LNCaP clone FGC (cell line): ENCODE measurements at regions not wholly inside any gene's neighbourhood (a gene's known extent, or its start where the extent isn't known, plus 50 kb on each side); places are given as distances from the start of the nearest gene placed in this dataset.
"Not testable (repeated sequence)": the region's sequence is repeated elsewhere in the genome, so short reads cannot be mapped to it uniquely, and the experiment has no call there.

Source experiments
- DNase-seq: peaks from one replicate; pipeline ENCODE4 v3.0.0-alpha.2; 2011; ENCODE audit warnings: low read depth
- H3K4me3 ChIP-seq: 2 replicates; pipeline ENCODE4 v1.5.1; 2011; ENCODE audit warnings: mild to moderate bottlenecking, low read depth, low read length, control low read depth
- TF ChIP-seq, protein P1 (sequence below): IDR thresholded peaks from 2 replicates; pipeline ENCODE4 v1.5.1; 2012; ENCODE audit warnings: mild to moderate bottlenecking; ENCODE audit not compliant: control insufficient read depth, insufficient read depth; ENCODE audit errors: extremely low read depth

DNA sequence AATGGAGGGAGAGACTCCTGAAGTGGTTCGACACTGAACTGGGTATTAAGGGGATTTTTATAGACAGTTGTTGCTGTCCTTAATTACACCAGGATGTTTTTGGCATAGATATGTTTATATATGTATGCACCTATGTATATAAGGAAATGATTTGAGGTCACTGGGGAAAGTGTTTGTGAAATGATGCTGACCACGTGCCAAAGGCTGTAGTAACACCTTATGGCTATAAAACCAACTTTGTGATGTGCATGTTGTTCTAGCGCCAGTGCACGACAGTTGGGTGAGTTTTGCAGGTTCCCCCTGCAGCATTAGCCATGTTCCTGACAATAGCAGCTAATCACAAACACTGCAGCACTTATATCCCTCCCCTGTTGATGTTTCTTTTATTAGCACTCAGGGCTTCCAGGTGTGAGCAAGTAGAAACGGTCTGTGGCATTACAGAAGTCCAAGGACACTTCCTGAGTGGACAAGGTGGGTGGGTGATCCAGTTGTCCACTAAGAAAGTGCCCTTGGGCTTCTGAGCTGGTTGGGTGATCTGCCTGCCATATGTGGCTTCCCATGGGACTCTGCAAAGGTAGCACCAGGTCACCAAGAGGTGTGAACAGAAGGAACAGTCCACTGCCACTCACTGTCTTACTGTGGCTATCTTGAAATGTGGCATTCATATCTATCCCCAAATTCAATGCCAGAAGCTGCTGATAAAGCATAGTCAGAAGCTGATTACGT lies 63.0 kb upstream of the RBM24 start:
- DNase-seq = peak; percentile 91
- TF ChIP-seq, protein P1, sequence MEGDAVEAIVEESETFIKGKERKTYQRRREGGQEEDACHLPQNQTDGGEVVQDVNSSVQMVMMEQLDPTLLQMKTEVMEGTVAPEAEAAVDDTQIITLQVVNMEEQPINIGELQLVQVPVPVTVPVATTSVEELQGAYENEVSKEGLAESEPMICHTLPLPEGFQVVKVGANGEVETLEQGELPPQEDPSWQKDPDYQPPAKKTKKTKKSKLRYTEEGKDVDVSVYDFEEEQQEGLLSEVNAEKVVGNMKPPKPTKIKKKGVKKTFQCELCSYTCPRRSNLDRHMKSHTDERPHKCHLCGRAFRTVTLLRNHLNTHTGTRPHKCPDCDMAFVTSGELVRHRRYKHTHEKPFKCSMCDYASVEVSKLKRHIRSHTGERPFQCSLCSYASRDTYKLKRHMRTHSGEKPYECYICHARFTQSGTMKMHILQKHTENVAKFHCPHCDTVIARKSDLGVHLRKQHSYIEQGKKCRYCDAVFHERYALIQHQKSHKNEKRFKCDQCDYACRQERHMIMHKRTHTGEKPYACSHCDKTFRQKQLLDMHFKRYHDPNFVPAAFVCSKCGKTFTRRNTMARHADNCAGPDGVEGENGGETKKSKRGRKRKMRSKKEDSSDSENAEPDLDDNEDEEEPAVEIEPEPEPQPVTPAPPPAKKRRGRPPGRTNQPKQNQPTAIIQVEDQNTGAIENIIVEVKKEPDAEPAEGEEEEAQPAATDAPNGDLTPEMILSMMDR = no peak

DNA sequence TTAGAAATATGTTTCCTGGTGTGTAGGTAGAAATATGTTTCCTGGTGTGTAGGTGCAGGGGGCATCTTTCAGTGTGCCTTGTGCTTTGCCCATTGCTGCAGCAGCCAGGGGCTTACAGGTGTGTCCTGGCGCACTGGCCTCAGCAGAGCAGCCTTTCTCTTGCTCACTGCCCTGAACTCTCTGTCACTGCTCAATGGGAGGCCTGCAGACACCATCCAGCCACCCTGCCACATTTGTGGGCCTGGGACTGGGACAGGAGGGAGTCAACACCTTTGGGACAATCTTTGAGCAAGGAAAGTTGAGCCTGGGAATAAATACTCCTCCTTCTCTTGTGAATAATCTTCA lies 62.4 kb upstream of the RBM24 start:
- no peak for DNase-seq
- no peak overlapping the region for H3K4me3 ChIP-seq
- TF ChIP-seq, protein P1 = no peak

More for the DNA sequence above, 63.0 kb upstream of the RBM24 start:
- no peak overlapping the region for H3K4me3 ChIP-seq

DNA sequence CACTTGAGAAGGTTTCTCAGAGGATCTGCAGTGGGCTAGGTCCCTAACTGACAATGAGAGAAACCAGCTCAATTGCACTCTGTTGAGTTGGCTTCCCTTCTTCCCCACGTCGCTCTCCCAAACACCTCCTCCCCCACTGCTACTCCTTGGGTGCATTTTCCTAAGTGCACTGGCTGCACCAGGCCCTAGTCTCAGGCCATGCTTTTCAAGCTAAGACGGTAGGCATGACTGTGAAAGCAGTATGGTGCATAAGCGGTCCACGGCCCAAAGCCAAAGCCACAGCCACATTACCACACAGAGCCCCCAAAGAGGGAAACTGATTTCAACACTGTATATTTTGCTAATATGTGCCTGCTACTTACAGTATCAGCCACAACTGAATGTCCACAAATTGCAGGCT lies 62.1 kb upstream of the RBM24 start:
- no peak for DNase-seq
- H3K4me3 ChIP-seq = no peak overlapping the region
- TF ChIP-seq, protein P1 = no peak

DNA sequence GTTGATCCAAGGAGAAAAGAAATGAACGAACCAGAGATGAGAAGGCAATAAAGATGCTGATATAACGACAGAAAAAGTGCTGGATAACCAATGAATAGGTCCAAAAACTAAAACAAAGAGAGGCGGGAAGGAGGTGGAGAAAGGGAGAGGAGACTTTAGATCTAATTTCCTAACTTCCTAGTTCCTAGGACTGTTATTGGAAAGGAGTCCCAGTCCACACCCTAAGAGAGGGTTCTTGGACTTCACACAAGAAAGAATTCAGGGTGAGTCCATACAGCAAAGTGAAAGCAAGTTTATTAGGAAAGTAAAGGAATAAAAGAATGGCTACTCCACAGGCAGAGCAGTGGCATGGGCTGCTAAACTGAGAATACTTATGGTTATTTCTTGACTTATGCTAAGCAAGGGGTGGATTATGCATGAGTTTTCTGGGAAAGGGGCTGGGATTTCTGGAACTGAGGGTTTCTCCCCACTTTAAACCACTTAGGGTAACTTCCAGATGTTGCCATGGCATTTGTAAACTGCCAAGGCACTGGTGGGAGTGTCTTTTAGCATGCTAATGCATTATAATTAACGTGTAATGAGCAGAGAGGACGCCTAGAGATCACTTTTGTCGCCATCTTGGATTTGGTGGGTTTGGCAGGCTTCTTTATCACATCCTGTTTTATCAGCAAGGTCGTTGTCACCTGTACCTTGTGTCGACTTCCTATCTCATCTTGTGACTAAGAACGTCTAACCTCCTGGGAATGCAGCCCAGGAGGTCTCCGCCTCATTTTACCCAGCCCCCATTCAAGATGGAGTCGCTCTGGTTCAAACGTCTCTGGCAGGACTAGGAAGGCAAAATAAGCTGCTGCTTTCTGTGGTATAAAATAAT lies 60.9 kb upstream of the RBM24 start:
- H3K4me3 ChIP-seq = no peak overlapping the region
- DNase-seq = no peak

DNA sequence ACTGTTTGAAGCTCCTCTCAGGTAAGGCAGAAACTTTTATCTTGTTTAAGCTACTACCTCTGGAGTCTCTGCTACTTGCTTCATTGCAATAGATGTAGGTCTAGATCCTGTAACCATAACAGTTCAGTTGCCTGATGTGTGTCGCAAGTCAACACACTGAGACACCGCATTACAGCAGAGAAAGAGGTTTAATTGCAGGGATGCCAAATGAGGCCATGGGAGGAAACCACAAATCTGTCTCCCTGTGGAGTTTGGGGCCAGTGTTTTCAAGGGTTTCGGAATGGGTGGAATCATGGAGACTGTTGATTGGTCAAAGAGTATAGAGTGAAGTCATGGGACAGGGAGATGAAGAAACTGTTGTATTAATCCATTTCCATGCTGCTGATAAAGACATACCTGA lies 57.1 kb upstream of the RBM24 start:
- TF ChIP-seq, protein P1 = no peak
- H3K4me3 ChIP-seq = no peak overlapping the region
- DNase-seq = no peak

More for the DNA sequence above, 60.9 kb upstream of the RBM24 start:
- TF ChIP-seq, protein P1 = no peak

DNA sequence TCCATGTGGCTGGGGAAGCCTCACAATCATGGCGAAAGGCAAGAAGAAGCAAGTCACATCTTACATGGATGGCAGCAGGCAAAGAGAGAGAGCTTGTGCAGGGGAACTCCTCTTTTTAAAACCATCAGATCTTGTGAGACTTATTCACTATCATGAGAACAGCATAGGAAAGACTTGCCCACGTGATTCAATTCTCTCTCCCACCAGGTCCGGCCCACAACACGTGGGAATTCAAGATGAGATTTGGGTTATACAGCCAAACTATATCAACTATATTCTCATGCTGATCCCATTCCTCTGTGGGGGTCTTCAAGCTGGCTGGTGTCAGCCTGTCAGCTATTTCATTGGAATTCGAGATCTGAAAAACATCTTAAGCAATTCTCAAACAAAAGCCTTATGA lies 56.7 kb upstream of the RBM24 start:
- not testable (repeated sequence) for DNase-seq, H3K4me3 ChIP-seq

DNA sequence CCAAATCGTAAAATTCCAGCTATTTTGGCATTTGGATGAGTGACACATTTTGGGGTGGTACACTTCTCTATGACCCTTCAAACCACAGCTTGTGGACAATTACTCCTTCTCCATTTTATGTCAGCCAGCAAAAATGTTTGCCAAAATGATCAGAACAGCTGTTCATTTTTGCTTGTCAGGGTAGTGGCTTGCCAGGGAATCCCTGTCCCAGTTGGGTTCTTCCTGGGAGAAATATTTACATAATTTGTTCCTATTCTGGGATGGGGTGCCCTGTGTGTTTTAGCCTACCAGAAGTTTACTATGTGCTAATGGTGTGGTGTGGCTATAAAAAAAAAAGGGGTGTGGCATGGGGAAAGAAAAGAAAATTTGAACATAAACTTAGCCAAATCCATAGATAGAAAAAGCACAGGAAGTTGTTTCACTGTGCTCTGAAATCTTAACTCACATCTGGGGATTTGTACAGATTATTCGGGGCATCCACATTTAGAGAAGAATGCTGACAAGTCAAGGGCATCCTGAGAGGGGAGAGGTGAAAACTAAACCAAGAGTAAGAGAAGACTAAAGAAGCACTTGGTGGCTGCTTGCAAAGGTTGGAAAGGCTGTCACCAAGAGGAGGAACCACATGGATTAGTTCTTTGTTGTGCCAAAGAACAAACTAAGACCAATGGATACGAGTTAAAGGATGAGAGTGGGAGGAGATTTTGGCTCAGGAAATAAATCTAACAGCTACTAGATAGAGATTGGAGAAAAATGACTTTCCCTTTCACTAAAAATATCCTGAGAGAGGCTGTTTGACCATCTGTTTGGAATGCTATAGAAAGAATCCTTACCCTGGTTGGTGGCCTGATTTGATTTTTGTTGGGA lies 55.2 kb upstream of the RBM24 start:
- no peak for DNase-seq
- H3K4me3 ChIP-seq = no peak overlapping the region
- TF ChIP-seq, protein P1 = no peak
